ENCODE measurements at regions not wholly inside any gene's neighbourhood (a gene's known extent, or its start where the extent isn't known, plus 50 kb on each side); places are given as distances from the start of the nearest gene placed in this dataset.

GRCh38 chr20:17875106-17875980 lies 93.3 kb downstream of the SNX5 start (continued):
- TF ChIP-seq GRHL1 (CRISPR knock-in tag; conservative IDR thresholded peaks at IDR 0.05) (no peak), RARG (CRISPR knock-in tag; IDR thresholded peaks at IDR 0.05; ENCODE audit: low read depth) (no peak), ZNF44 (CRISPR knock-in tag; IDR thresholded peaks at IDR 0.05) (no peak; the same call in 1 of the 2 replicates), ZNF670 (CRISPR knock-in tag; IDR thresholded peaks at IDR 0.05; ENCODE audit: borderline replicate concordance) (no peak), JDP2 (CRISPR knock-in tag; IDR thresholded peaks at IDR 0.05; ENCODE audit: borderline replicate concordance) (no peak), CENPX (CRISPR knock-in tag; IDR thresholded peaks at IDR 0.05) (no peak), ZFP90 (CRISPR knock-in tag; IDR thresholded peaks at IDR 0.05; ENCODE audit: borderline replicate concordance) (no peak), CBFB (CRISPR knock-in tag; IDR thresholded peaks at IDR 0.05) (peak; percentile 76; the same call in 1 of the 2 replicates), ATF1 (CRISPR knock-in tag; IDR thresholded peaks at IDR 0.05) (no peak), HMG20B (CRISPR knock-in tag; conservative IDR thresholded peaks at IDR 0.05) (peak; percentile 93), ZBTB21 (CRISPR knock-in tag; IDR thresholded peaks at IDR 0.05) (peak; percentile 31; the same call in 1 of the 2 replicates), ZNF616 (CRISPR knock-in tag; IDR thresholded peaks at IDR 0.05; ENCODE audit: low read depth) (peak; percentile 75; the same call in 1 of the 2 replicates), ZNF788 (CRISPR knock-in tag; IDR thresholded peaks at IDR 0.05; ENCODE audit: borderline replicate concordance) (peak; percentile 95), NFE2L1 (CRISPR knock-in tag; IDR thresholded peaks at IDR 0.05; ENCODE audit: borderline replicate concordance) (no peak; the same call in 1 of the 2 replicates), ETV5 (CRISPR knock-in tag; IDR thresholded peaks at IDR 0.05; ENCODE audit: borderline replicate concordance) (peak; percentile 76), ZNF234 (CRISPR knock-in tag; conservative IDR thresholded peaks at IDR 0.05) (no peak), ZNF3 (CRISPR knock-in tag; IDR thresholded peaks at IDR 0.05) (no peak), ZNF720 (CRISPR knock-in tag; IDR thresholded peaks at IDR 0.05) (0 out of 2 replicates have a peak, but pooled peaks have one; percentile 71), ZNF326 (CRISPR knock-in tag; IDR thresholded peaks at IDR 0.05; ENCODE audit: borderline replicate concordance) (no peak), RXRA (CRISPR knock-in tag; IDR thresholded peaks at IDR 0.05) (peak; percentile 93), YEATS2 (CRISPR knock-in tag; IDR thresholded peaks at IDR 0.05; ENCODE audit: borderline replicate concordance) (no peak; the same call in 1 of the 2 replicates), MTA3 (CRISPR knock-in tag; IDR thresholded peaks at IDR 0.05) (no peak), ZNF431 (CRISPR knock-in tag; IDR thresholded peaks at IDR 0.05; ENCODE audit: borderline replicate concordance, low read depth) (no peak)
- TF ChIP-seq, protein P1, sequence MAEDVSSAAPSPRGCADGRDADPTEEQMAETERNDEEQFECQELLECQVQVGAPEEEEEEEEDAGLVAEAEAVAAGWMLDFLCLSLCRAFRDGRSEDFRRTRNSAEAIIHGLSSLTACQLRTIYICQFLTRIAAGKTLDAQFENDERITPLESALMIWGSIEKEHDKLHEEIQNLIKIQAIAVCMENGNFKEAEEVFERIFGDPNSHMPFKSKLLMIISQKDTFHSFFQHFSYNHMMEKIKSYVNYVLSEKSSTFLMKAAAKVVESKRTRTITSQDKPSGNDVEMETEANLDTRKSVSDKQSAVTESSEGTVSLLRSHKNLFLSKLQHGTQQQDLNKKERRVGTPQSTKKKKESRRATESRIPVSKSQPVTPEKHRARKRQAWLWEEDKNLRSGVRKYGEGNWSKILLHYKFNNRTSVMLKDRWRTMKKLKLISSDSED (CRISPR knock-in tag; IDR thresholded peaks at IDR 0.05), result no peak
- TF ChIP-seq, protein P2, sequence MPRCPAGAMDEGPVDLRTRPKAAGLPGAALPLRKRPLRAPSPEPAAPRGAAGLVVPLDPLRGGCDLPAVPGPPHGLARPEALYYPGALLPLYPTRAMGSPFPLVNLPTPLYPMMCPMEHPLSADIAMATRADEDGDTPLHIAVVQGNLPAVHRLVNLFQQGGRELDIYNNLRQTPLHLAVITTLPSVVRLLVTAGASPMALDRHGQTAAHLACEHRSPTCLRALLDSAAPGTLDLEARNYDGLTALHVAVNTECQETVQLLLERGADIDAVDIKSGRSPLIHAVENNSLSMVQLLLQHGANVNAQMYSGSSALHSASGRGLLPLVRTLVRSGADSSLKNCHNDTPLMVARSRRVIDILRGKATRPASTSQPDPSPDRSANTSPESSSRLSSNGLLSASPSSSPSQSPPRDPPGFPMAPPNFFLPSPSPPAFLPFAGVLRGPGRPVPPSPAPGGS (CRISPR knock-in tag; IDR thresholded peaks at IDR 0.05), result no peak
- TF ChIP-seq, protein P3, sequence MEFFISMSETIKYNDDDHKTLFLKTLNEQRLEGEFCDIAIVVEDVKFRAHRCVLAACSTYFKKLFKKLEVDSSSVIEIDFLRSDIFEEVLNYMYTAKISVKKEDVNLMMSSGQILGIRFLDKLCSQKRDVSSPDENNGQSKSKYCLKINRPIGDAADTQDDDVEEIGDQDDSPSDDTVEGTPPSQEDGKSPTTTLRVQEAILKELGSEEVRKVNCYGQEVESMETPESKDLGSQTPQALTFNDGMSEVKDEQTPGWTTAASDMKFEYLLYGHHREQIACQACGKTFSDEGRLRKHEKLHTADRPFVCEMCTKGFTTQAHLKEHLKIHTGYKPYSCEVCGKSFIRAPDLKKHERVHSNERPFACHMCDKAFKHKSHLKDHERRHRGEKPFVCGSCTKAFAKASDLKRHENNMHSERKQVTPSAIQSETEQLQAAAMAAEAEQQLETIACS (CRISPR knock-in tag; IDR thresholded peaks at IDR 0.05), result no peak

Measured in HepG2 (cell line).